ENCODE measurements at regions not wholly inside any gene's neighbourhood (a gene's known extent, or its start where the extent isn't known, plus 50 kb on each side); places are given as distances from the start of the nearest gene placed in this dataset.

DNA sequence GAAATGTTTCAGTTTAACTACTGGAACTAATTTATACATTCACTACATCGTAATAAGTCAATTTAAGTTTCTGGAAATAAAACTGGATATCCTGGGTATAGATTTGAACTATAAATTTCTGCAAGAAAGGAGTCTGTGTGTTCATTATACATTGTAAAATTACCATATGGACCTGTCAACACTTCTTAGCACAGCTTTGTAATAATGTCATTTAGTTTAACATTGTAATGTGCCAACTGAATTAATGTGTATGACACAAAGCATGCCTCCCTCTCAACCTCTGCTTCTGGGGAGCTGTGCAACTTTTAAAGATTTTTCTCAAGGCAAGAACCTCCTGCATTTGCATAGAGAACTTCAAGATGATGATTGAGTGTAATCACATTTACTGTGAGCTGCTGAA is 213.7 kb upstream of the GALNT5 start:
- Histone ChIP-seq H3K4me2 (ENCODE audit: low read length, poor library complexity, severe bottlenecking) (no peak overlapping the region), H3K27me3 (ENCODE audit: control insufficient read depth in 1 of 2, insufficient read depth in 1 of 2, low read length in 2 of 2) (no peaks in the 10 kb centered on the region), H2AK5ac (ENCODE audit: low read length, severe bottlenecking) (no peak overlapping the region), H2BK12ac (ENCODE audit: low read length in 2 of 2) (no peak overlapping the region), H3K18ac (ENCODE audit: low read depth in 1 of 2, low read length in 2 of 2) (no peak overlapping the region), H3K4me1 (ENCODE audit: control insufficient read depth, insufficient read depth, low read depth, low read length) (no peaks in the 10 kb centered on the region), H2BK5ac (ENCODE audit: low read depth, low read length, poor library complexity, severe bottlenecking) (no peak overlapping the region), H4K8ac (ENCODE audit: low read length) (no peak overlapping the region), H3K4me3 (ENCODE audit: insufficient read depth in 1 of 2, low read depth in 1 of 2, low read length in 2 of 2) (no peak overlapping the region), H3K36me3 (ENCODE audit: control insufficient read depth in 1 of 2, insufficient read depth in 2 of 2, low read depth in 1 of 2, low read length in 2 of 2) (no peaks in the 10 kb centered on the region), H2AFZ (ENCODE audit: low read depth, low read length) (no peak overlapping the region), H3K14ac (ENCODE audit: low read length in 2 of 2) (no peak overlapping the region), H2BK120ac (ENCODE audit: low read depth, low read length) (no peak overlapping the region), H3K79me1 (replicated peaks; ENCODE audit: low read length, poor library complexity, severe bottlenecking) (no peaks in the 10 kb centered on the region), H2BK15ac (ENCODE audit: low read depth, poor library complexity, severe bottlenecking) (no peak overlapping the region), H3K4ac (ENCODE audit: low read depth in 1 of 2, low read length in 2 of 2) (no peak overlapping the region), H3K27ac (ENCODE audit: low read length, poor library complexity, severe bottlenecking) (no peak overlapping the region), H3K9ac (ENCODE audit: low read length) (no peak overlapping the region), H3K23ac (ENCODE audit: low read length in 2 of 2) (no peak overlapping the region), H4K91ac (ENCODE audit: low read length) (no peak overlapping the region), H3K9me3 (ENCODE audit: control insufficient read depth, low read length) (no peaks in the 10 kb centered on the region)
- no CpG with 5 or more reads among the region's 1 CpG for WGBS
- no peak for DNase-seq

- no peak overlapping the region for H2BK12ac ChIP-seq (ENCODE audit: low read length in 2 of 2)
- no peak overlapping the region for H2AFZ ChIP-seq (ENCODE audit: low read depth, low read length)
- H3K4me2 ChIP-seq (ENCODE audit: low read length, poor library complexity, severe bottlenecking), result no peak overlapping the region
- H3K4me3 ChIP-seq (ENCODE audit: insufficient read depth in 1 of 2, low read depth in 1 of 2, low read length in 2 of 2), result no peak overlapping the region
- no peaks in the 10 kb centered on the region for H3K9me3 ChIP-seq (ENCODE audit: control insufficient read depth, low read length)
- no peak overlapping the region for H3K27ac ChIP-seq (ENCODE audit: low read length, poor library complexity, severe bottlenecking)
- no peak overlapping the region for H3K18ac ChIP-seq (ENCODE audit: low read depth in 1 of 2, low read length in 2 of 2)
- H3K79me1 ChIP-seq (replicated peaks; ENCODE audit: low read length, poor library complexity, severe bottlenecking), result no peaks in the 10 kb centered on the region
- no peaks in the 10 kb centered on the region for H3K27me3 ChIP-seq (ENCODE audit: control insufficient read depth in 1 of 2, insufficient read depth in 1 of 2, low read length in 2 of 2)
- no peak overlapping the region for H3K9ac ChIP-seq (ENCODE audit: low read length)
- H3K23ac ChIP-seq (ENCODE audit: low read length in 2 of 2), result no peak overlapping the region
- no peak overlapping the region for H2AK5ac ChIP-seq (ENCODE audit: low read length, severe bottlenecking)
- H4K8ac ChIP-seq (ENCODE audit: low read length), result no peak overlapping the region
- no peak for DNase-seq
- H2BK15ac ChIP-seq (ENCODE audit: low read depth, poor library complexity, severe bottlenecking), result no peak overlapping the region
- H3K4ac ChIP-seq (ENCODE audit: low read depth in 1 of 2, low read length in 2 of 2), result no peak overlapping the region
- WGBS, result 100% methylated on average over 1 of the region's 1 CpG
- H3K4me1 ChIP-seq (ENCODE audit: control insufficient read depth, insufficient read depth, low read depth, low read length), result no peaks in the 10 kb centered on the region
- no peak overlapping the region for H2BK120ac ChIP-seq (ENCODE audit: low read depth, low read length)
- no peak overlapping the region for H2BK5ac ChIP-seq (ENCODE audit: low read depth, low read length, poor library complexity, severe bottlenecking)
- H3K14ac ChIP-seq (ENCODE audit: low read length in 2 of 2), result no peak overlapping the region
- no peaks in the 10 kb centered on the region for H3K36me3 ChIP-seq (ENCODE audit: control insufficient read depth in 1 of 2, insufficient read depth in 2 of 2, low read depth in 1 of 2, low read length in 2 of 2)
- H4K91ac ChIP-seq (ENCODE audit: low read length), result no peak overlapping the region
These were observed 211.1 kb upstream of the GALNT5 start for GRCh38 chr2:157046396-157046795.

GRCh38 chr2:157052685-157053224 is 204.8 kb upstream of the GALNT5 start:
- no peak overlapping the region for H2BK120ac ChIP-seq (ENCODE audit: low read depth, low read length)
- no peak overlapping the region for H3K14ac ChIP-seq (ENCODE audit: low read length in 2 of 2)
- H3K23ac ChIP-seq (ENCODE audit: low read length in 2 of 2), result no peak overlapping the region
- no peaks in the 10 kb centered on the region for H3K9me3 ChIP-seq (ENCODE audit: control insufficient read depth, low read length)
- no peaks in the 10 kb centered on the region for H3K79me1 ChIP-seq (replicated peaks; ENCODE audit: low read length, poor library complexity, severe bottlenecking)
- no peak overlapping the region for H3K4ac ChIP-seq (ENCODE audit: low read depth in 1 of 2, low read length in 2 of 2)
- no peaks in the 10 kb centered on the region for H3K4me1 ChIP-seq (ENCODE audit: control insufficient read depth, insufficient read depth, low read depth, low read length)
- no peak overlapping the region for H2AFZ ChIP-seq (ENCODE audit: low read depth, low read length)
- peak overlapping the region; percentile 28 for H3K9ac ChIP-seq (ENCODE audit: low read length)
- peak overlapping the region; percentile 74 for H3K27ac ChIP-seq (ENCODE audit: low read length, poor library complexity, severe bottlenecking)
- no peak overlapping the region for H4K91ac ChIP-seq (ENCODE audit: low read length)
- no peak overlapping the region for H2BK5ac ChIP-seq (ENCODE audit: low read depth, low read length, poor library complexity, severe bottlenecking)
- H3K36me3 ChIP-seq (ENCODE audit: control insufficient read depth in 1 of 2, insufficient read depth in 2 of 2, low read depth in 1 of 2, low read length in 2 of 2), result no peaks in the 10 kb centered on the region
- H3K18ac ChIP-seq (ENCODE audit: low read depth in 1 of 2, low read length in 2 of 2), result no peak overlapping the region
- no peak overlapping the region for H2BK15ac ChIP-seq (ENCODE audit: low read depth, poor library complexity, severe bottlenecking)
- H3K4me2 ChIP-seq (ENCODE audit: low read length, poor library complexity, severe bottlenecking), result no peak overlapping the region
- no peak overlapping the region for H4K8ac ChIP-seq (ENCODE audit: low read length)
- WGBS, result 57% methylated on average over 4 of the region's 5 CpGs
- H3K27me3 ChIP-seq (ENCODE audit: control insufficient read depth in 1 of 2, insufficient read depth in 1 of 2, low read length in 2 of 2), result no peaks in the 10 kb centered on the region
- no peak overlapping the region for H2AK5ac ChIP-seq (ENCODE audit: low read length, severe bottlenecking)
- H2BK12ac ChIP-seq (ENCODE audit: low read length in 2 of 2), result no peak overlapping the region
- peak overlapping the region in 1 of 2 experiments; percentile 16 for H3K4me3 ChIP-seq (ENCODE audit: insufficient read depth in 1 of 2, low read depth in 1 of 2, low read length in 2 of 2)
- DNase-seq, result peak; percentile 54

DNA sequence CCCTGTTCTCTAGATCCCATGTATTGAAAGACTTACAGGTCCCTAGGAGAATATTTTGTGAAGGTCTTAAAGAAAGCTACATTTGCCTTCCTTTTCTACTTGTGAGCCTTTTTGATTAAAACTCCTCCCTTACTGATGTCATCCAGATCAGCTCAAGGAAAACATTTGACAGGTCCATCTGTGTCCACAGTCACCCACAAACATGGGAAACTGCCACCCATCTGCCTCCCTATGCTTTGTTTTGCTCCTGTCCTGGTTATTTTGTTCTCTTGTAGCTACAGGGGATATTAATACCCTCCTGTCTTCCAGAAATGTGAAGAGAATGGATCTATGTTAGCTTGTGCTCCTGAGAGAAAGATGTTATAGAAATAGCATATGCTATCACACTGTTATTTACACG is 203.6 kb upstream of the GALNT5 start:
- Histone ChIP-seq H2BK12ac (ENCODE audit: low read length in 2 of 2) (no peak overlapping the region), H3K4me3 (ENCODE audit: insufficient read depth in 1 of 2, low read depth in 1 of 2, low read length in 2 of 2) (no peak overlapping the region), H2BK5ac (ENCODE audit: low read depth, low read length, poor library complexity, severe bottlenecking) (no peak overlapping the region), H3K14ac (ENCODE audit: low read length in 2 of 2) (no peak overlapping the region), H3K4me1 (ENCODE audit: control insufficient read depth, insufficient read depth, low read depth, low read length) (no peaks in the 10 kb centered on the region), H3K18ac (ENCODE audit: low read depth in 1 of 2, low read length in 2 of 2) (no peak overlapping the region), H3K4ac (ENCODE audit: low read depth in 1 of 2, low read length in 2 of 2) (peak overlapping the region in 1 of 2 experiments; percentile 58), H2BK15ac (ENCODE audit: low read depth, poor library complexity, severe bottlenecking) (no peak overlapping the region), H3K27me3 (ENCODE audit: control insufficient read depth in 1 of 2, insufficient read depth in 1 of 2, low read length in 2 of 2) (no peaks in the 10 kb centered on the region), H3K9ac (ENCODE audit: low read length) (peak overlapping the region; percentile 36), H3K27ac (ENCODE audit: low read length, poor library complexity, severe bottlenecking) (no peak overlapping the region), H3K9me3 (ENCODE audit: control insufficient read depth, low read length) (no peaks in the 10 kb centered on the region), H3K36me3 (ENCODE audit: control insufficient read depth in 1 of 2, insufficient read depth in 2 of 2, low read depth in 1 of 2, low read length in 2 of 2) (no peaks in the 10 kb centered on the region), H2AK5ac (ENCODE audit: low read length, severe bottlenecking) (peak overlapping the region; percentile 23), H3K79me1 (replicated peaks; ENCODE audit: low read length, poor library complexity, severe bottlenecking) (no peaks in the 10 kb centered on the region), H2AFZ (ENCODE audit: low read depth, low read length) (no peak overlapping the region), H3K23ac (ENCODE audit: low read length in 2 of 2) (no peak overlapping the region), H4K91ac (ENCODE audit: low read length) (no peak overlapping the region), H4K8ac (ENCODE audit: low read length) (no peak overlapping the region), H3K4me2 (ENCODE audit: low read length, poor library complexity, severe bottlenecking) (no peak overlapping the region), H2BK120ac (ENCODE audit: low read depth, low read length) (no peak overlapping the region)
- 100% methylated on average over 1 of the region's 1 CpG for WGBS
- DNase-seq, result no peak
